Muscle of arm (tissue), 1 donor: ENCODE measurements at regions not wholly inside any gene's neighbourhood (a gene's known extent, or its start where the extent isn't known, plus 50 kb on each side); places are given as distances from the start of the nearest gene placed in this dataset.

Source experiments
- DNase-seq: peaks from one replicate; pipeline ENCODE4 v3.0.0-alpha.2; 2013

DNA sequence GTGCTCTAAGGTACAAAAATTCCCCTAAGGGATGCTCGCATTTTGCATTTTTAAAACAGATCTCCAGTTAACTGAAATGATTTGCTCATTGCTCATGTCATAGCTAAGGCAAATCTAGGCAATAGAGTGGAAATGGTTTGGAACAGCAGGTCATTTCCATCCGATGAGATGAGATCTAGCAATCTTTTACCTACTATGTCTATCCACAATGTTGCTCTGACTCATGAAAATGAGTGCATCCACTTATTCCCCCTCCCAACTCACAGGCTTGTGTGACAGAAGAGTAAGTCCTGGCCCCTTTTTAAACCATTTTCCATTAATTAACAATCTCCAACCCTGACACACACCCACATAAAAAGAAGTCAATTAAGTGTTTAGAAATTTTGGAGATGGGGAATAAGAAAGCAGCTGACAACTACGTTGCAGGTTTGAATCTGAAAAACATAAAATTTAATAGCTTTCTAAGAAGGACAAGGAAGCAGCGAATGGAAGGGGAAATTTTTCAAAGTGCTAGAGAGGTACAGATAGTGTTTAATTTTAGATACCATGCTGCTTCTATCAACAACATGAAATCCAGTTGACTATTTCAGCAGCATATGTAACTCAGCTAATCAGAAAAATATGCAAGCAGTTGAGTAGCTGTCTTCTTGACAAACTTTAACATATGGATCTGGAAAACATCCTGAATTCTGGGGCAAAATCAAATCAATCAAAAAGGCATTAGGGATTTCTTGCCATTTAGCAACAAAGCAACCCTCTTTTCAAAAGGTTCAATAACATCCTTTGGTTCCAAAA lies 112.0 kb downstream of the TMCO5A start:
- DNase-seq: no peak

DNA sequence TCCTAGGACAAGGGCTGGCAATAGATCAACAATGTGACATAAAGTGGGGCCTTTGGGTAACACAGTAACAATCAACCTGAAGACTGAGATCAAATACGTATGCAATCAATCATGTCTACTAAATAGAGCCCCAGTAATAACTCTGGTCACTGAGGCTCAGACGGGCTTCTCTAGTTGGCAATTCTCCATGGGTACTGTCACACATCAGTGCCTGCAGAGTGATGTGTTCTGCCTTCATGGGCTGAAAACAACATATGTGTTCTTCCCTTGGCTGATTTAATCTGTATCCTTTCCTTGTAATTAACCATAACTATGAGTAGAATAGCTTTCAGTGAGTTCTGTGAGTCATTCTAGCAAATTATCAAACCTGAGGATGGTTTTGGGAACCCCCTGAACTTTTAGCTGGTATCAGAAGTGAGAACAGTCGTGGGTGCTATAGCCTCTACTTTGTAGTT lies 113.6 kb downstream of the TMCO5A start:
- no peak for DNase-seq

DNA sequence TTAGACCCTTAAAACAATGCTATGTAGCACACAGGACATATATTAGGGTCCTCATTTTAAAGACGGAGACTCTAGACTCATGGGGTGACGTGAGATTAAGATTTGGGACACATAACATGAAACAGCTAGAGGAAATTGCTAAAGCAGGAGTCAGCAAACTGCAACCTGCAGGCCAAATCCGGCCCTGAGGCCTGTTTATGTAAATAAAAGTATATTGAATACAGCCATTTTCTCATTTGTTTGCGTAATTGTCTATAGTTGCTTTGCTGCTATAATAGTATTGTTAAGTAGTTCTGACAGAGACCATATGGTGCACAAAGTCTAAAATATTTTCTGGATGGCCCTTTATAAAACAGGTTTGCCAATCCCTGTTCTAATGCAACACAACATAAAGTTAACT lies 115.5 kb downstream of the TMCO5A start:
- DNase-seq: no peak

DNA sequence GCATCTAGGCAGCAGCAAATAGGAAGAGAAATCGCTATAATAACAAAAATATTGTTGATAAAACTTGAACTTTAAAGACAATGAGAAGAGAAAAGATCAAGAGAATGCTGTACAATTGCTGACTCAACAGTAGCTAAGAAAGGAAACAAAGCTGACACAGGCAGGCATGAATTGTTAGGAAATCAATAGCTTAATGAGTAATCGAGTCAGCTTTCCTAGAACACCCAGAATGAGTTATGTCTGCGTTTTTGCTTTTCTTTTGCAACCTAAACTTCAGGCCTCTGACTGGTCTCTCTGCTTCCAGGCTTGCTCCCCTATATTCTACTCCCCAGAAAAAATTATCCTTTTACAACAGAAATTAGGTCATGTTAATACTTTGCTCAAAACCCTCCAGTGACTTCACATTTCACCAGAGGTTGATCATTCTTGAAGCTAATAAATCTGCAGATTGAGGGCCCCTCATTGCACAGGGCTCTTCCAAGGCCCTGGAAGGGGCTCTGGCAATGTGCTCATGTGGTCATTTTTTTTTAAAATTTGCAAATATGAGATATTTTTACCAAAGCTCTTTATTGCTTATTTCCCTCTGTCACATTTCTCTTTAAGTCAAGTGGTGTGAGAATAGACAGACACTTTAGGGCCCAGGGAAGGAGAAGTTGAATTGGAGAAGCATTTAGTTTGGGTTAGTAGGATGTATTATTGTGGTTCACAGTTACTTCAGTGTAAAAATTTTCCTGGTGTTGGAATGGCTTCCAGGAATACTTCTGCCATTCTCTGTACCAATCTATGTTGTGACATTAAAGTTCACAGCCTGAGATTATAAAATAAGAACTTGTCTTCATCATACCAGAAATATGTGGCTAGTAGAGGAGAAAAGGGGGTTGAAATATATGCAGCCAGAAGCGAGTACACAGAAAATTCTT lies 116.3 kb downstream of the TMCO5A start:
- DNase-seq: no peak

DNA sequence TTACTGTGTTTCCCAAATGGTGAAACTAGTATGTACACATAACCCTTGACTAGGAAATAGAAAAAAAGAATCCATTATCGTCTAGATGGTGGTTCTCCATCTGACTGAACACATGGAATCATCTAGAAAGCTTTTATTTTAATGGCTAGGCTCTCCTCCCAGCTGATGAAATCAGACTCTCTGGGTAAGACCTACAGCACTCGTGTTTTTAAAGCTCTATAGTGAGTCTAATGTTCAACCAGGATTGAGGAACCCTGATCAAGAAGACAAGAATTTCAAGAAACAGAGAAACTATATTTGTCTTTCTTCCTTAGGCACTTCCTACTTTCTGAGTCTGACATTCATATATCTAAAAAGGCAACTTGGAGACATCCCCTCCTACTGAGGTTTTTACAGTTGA lies 118.8 kb downstream of the TMCO5A start:
- no peak for DNase-seq

DNA sequence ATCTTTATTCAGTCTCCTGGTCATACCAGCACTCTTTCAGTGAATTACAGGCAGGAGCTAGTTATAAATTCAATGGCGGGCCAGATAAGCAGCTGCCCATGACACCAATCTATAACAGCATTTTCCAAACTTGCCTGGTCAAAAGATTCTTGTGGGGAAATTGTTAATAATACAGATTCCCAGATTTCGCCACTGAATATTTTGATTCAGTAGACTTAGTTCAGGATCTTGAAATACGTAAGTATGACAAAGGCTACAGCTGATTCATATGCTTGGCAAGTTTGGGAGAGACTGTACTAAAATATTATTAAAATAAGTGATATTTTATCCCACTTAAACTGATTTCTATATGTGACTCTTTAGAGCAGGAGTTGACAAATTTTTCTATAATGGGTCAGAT lies 119.3 kb downstream of the TMCO5A start:
- no peak for DNase-seq

DNA sequence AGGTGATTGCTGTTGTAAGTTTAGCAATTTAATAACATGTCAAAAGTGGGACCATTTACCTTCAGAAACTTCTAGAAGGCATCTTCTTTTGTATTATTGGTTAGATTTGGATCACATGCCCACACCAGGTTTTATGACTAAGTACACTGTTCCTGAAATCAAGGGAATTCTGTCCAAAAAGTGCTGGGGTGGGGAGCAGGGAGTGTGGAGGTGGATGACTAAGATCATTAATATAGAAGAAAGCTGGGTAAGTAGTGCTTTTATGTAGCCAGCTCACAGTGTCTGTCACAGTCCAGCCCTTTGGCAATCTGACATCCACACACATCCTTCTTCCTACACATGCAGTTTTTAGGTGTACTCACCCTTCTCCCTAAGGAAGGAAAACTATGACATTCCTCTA lies 120.0 kb downstream of the TMCO5A start:
- no peak for DNase-seq

DNA sequence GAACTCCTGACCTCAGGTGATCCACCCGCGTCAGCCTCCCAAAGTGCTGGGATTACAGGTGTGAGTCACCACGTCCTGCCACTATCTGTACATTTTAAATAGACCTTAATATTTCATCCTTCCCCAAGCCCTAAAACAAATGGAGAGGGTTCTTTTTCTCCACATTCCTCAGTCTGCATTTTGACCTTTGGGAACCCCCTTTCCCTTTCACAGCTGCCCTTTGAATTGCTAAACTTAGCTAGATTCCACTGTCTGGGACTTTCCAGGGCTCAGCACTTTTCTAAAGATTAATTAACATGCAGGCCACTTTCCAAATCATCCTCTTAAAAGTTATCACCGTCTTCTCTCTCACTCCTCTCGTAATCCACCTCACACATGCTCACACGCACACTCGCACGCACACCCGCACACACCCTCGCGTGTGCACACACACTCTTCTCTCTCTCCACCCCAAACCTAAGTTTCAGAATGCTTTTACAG lies 124.2 kb downstream of the TMCO5A start:
- no peak for DNase-seq

DNA sequence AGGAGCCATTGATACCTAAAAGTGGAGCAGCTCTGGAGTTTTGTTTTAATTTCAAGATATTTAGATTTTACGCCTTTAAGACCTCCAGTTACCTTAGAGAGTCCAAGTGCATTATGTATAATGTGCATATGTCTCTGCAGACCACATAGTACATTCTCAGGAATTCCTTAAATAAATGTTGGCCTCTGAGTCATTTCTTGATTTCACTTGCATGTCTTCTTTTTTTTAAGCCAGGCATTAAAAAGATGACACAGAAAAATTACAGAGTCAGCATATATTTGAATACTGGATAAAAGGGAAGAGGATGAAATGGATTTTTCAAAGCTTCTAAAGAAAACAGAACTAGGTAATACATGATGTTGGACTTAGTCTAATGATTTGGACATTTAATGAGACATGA lies 125.2 kb downstream of the TMCO5A start:
- DNase-seq: no peak

DNA sequence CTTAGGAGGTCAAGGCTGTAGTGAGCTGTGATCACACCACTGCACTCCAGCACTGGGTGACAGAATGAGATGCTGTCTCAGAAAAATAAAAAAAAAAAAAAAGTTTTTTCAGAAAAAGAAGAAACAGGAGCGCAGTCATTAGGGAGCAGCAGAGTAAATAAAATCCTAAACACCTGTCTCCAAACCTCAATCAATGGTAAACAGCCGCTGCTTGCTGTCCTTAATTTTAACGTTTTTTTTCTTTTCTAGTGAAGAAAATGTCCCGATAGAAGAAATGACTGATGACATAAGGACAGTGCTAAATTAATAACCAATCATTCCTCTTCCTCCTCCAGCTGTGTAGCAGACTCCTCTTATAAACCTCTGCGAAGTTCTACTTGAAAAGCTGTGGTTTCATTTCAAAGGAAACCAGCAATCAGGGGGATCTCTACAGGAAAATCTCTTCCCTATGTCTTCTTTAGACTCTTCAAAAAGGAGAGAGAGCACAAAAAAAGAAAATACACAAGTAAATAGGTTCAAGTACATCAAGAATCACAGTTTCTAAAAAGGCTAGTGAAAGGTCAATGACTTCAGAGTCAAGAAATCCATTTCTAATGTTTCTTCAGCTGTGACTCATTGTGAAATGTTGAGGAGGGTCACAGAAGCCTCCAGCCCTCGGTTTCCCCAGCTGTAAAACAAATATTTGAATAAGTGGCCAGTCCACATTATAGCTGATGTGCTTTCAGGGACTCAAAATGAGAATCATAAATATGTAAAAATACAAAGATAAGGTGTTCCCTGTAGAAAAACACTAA lies 127.6 kb downstream of the TMCO5A start:
- DNase-seq: no peak

DNA sequence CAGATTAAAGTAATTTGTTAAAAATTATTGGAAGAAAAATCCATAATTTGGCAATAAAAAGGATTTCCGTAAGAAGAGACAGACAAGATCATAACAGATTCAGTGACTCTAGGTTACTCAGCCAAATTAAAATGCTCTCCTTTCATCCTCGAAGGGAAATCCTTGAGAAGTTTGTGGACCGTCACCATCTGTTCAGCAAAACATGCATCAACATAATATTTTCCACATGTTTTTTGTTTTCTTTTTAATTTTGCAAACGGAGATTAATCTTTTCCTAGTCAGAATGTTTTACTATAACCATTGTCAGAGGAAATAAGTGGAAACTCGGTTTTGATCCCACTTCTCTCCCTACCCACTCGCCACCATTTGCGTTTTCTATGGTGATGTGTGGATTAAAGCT lies 128.3 kb downstream of the TMCO5A start:
- DNase-seq: no peak

DNA sequence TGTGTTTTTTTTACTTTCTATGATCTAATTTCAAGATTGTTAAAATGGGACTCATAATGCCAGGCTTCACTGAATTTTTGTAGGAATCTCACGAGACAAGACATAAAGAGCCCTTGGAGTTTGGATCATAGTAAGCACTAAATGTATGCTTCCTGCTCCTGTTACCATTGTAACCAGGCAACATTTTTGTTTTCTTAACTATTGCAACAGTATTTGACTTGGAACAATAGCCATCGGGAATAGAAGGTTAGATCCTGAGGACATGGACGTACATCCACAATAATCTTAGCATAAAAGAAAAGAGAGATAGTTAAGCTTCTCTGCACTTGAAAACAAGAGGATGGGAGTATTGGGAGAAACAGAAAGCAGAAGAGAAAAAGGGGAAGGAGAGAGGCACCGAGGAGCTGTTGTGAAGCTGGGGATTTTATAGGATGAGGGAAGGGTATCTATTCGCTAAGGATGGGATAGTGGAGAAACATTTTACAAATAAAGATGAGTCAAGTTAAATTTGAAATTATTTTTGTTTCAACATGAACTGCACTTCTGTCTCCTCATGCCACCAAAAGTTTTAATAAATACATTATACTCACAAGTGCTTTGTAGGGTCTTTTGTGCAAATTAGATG lies 131.4 kb downstream of the TMCO5A start:
- no peak for DNase-seq

DNA sequence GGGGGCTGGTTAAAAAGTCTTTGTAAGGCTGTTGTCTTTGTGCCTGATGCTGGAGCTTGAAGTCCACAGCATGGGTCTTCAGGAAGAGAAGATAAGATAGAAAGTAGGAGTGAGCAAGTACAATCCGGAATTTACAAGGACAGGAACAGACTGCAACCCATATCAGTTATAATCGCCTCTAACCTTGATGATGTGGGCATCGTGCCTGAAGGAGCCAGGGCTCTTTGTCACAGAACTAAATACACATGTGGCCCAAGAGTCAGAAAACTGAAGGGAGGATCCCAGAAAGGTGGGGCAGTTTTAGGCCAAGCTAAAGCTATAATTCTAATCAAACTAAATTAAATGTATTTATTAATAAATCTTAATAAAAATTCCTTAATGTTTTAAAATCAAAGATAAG lies 132.2 kb downstream of the TMCO5A start:
- no peak for DNase-seq

DNA sequence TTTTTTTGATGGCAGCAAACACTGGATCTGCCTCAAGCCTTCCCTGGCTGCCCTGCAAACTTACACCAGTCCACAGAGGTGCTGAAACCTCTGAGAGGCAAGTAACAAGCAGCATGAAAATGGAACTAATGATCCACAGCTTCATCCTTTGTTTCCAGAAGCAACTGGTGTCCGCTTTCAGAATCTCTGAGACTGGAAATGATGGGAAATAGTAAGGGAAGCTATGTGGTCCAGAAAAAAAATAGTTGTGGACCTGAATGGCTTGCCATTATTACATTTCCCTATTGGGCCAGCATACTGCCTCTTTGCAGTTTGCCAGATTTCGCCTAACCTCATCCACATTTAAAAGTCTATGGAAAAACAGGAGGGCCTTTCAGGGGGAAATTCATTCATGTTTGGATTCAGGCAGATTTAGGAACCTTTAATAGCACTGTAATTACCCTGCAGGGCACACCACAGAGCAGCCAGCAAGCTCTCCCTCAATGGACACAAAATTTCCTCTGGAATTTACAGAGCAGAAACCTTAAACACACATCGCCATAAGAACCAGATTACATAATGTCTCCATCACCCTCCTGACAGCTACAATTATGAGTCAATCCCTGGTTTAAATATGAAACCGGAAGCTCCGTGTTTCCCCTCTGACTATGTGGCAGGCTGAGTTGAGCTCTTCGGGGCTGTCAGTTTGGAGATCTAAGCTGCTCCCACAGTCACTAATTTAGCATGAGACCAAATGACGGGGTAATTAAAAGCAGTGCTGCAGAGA lies 134.4 kb downstream of the TMCO5A start:
- peak; percentile 74 for DNase-seq

DNA sequence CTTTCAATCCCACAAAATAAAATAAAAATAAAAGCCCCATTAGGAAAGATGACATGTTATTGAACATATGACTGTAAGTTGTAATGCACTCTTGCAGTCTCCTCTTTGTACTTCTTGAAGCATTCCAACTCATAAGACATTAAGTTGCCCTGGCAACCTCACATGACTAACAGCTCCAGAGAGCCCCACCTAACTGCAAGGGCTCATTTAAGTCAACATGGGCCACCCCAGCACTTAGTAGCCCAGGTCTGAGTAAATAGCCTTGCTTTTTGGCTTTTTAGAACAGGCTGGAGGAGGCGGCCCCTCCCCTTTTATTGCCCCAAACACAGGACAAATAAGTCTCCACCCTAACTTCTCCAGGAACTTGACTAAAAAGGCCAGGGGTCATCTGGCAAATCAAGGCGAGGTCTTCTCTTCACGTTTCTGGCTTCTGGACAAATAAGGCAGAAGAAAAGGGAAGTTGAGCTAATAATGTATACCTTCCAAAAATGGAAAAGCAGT lies 135.1 kb downstream of the TMCO5A start:
- DNase-seq: no peak

DNA sequence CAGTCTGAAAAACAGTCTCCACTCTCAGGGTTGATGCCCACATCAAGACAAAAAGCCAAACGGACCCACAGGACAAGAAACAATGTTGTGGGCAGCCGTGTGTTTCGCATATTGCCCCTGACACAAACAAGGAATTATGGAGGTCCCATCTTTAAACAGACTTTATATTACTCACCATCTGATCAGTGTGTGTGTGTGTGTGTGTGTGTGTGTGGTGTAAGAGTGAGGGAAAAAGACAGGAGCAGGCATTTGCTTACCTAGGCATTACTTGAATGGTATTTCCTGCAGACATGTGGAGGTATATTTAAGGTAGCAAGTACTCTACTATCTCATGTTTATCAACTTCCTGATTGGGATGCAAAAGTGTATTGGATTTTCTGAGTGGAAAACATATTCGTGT lies 136.3 kb downstream of the TMCO5A start:
- DNase-seq: no peak

DNA sequence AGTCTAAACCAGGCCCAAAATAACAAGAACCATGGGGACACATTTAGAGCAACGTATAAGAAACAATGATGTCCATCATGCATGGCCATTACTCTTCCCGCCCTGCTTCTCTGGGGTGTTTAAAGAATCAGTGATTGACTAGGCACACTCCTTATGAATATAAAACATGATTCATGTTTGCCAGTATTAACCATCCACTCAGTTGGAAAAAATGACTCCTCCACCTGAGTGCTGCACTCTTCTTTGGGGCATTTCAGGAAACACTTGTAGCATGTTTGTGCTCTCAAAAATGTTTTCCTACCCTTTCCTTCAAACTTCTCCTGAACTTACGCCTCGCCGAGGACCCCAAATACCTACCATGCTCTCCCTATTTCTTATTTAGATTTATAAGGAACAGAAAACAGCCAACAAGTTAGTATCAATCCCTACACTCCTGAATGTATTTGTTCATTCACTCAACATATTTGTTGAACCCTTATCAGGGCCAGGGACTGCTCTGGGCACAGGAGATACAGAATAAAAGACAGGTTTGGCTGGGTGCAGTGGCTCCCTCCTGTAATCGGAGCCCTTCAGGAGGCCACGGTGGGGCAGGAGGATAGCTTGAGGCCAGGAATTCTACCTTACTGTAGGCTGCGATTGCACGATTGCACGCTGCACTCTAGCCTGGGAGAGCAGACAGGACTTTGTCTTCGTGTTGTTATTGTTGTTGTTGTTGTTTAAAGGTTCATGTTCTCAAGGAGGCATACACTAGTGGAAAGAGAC lies 137.0 kb downstream of the TMCO5A start:
- no peak for DNase-seq

DNA sequence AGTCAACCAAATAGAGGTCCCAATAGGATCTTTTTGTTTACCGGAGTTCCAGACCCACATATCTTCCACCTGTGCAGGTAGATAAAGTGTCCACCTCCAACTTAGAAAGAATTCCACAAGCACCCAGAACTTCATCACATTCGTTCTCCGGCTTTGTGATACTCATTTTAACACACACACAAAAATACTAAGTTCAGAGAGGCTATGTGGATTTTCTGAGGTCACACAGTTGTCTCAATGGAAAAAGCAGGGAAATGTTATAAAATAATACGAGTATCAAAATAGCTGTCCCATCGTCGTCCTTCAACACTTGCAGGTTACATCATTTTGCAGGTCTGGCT lies 137.5 kb downstream of the TMCO5A start:
- DNase-seq: no peak

DNA sequence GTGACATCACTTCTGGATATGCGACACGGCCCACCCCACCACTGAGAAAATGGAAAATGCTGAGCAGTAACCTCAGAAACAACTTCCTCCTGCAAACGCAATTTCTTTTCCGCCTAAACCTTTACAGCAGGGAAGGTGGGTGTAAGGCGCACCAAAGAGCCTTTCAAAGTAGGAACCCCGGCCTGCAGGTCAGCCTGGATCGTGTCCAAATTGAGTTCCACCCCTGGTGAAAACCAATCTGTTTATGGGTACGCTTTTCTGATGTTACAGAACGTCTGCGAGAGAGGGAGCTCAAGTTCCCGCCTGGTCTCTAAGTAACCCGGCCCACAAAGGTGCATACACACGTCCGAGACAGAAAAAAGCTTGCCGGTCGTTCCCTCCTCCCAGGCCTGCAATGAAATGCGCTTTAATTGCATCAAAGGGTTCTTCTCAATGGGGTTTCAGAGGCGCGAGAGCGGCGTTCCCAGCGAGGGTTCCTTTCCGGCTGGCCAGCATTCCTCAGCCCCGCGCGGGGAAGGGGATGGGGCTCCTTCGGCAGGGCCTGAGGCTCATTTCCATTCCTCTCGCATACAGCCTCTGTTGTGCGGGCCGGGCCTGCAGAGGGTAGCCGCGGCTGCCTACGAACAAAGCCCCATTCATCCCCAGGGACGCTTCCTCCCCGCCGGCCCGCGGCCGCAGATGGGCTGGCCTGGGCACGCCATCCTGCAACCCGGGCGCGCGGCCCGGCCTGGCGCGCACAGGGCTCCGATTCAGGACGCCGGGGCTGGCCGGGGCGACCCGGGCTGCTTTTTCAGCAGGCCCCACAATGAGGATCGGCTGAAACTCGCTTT lies 138.1 kb downstream of the TMCO5A start:
- DNase-seq: peak; percentile 82
